ENCODE measurements at regions not wholly inside any gene's neighbourhood (a gene's known extent, or its start where the extent isn't known, plus 50 kb on each side); places are given as distances from the start of the nearest gene placed in this dataset.
"Not testable (repeated sequence)": the region's sequence is repeated elsewhere in the genome, so short reads cannot be mapped to it uniquely, and the experiment has no call there.

- Histone ChIP-seq H3K4me3 (ENCODE audit: low read depth in 1 of 3, low read length in 3 of 3) (no peak overlapping the region), H3K27me3 (ENCODE audit: control insufficient read depth in 4 of 4, insufficient read depth in 4 of 4, low read length in 3 of 4) (no peaks in the 10 kb centered on the region), H3K4me1 (ENCODE audit: control insufficient read depth in 4 of 4, insufficient read depth in 4 of 4, low read length in 3 of 4) (no peaks in the 10 kb centered on the region), H3K9me3 (ENCODE audit: control insufficient read depth in 4 of 4, low read length in 3 of 4) (no peaks in the 10 kb centered on the region), H3K36me3 (ENCODE audit: control insufficient read depth in 4 of 4, insufficient read depth in 3 of 4, low read depth in 1 of 4, low read length in 3 of 4) (no peaks in the 10 kb centered on the region), H3K27ac (ENCODE audit: low read depth in 1 of 2, low read length in 2 of 2) (no peak overlapping the region), H3K9ac (ENCODE audit: low read depth in 1 of 2, low read length in 2 of 2) (no peak overlapping the region)
- no peak for TF ChIP-seq RAD21 (IDR thresholded peaks at IDR 0.05)
- no peak for TF ChIP-seq CTCF (IDR thresholded peaks at IDR 0.05; ENCODE audit: low read depth, low read length, missing input control)
- no peak for TF ChIP-seq ZBTB33 (IDR thresholded peaks at IDR 0.05)
- TF ChIP-seq EGR1 (IDR thresholded peaks at IDR 0.05; ENCODE audit: low read depth in 2 of 2) = no peak
- no peak for TF ChIP-seq HNF4G (IDR thresholded peaks at IDR 0.05)
- TF ChIP-seq ATF3 (IDR thresholded peaks at IDR 0.05) = no peak
- no peak for TF ChIP-seq GABPA (IDR thresholded peaks at IDR 0.05 in 1 of 2, conservative IDR thresholded peaks at IDR 0.05 in 1 of 2)
- TF ChIP-seq RXRA (IDR thresholded peaks at IDR 0.05) = no peak
- TF ChIP-seq REST (IDR thresholded peaks at IDR 0.05) = no peak
- TF ChIP-seq SP1 (IDR thresholded peaks at IDR 0.05) = no peak
- no peak for TF ChIP-seq HNF4A (conservative IDR thresholded peaks at IDR 0.05)
- no peak for TF ChIP-seq FOXA1 (IDR thresholded peaks at IDR 0.05)
- TF ChIP-seq MAX (IDR thresholded peaks at IDR 0.05) = no peak
- TF ChIP-seq FOXA2 (IDR thresholded peaks at IDR 0.05) = no peak
- no peak for TF ChIP-seq JUND (IDR thresholded peaks at IDR 0.05)
- TF ChIP-seq TAF1 (conservative IDR thresholded peaks at IDR 0.05) = no peak
- no peak for TF ChIP-seq NR2F2 (IDR thresholded peaks at IDR 0.05)
- TF ChIP-seq YY1 (IDR thresholded peaks at IDR 0.05) = no peak
- no peak for DNase-seq (ENCODE audit: low spot score)
- WGBS = 83% methylated on average over 7 of the region's 7 CpGs
These were observed 278.0 kb upstream of the PLET1 start for GRCh38 chr11:112538534-112539280.

- 88% methylated on average over 1 of the region's 1 CpG for WGBS
- H3K9me3 ChIP-seq (ENCODE audit: control insufficient read depth in 4 of 4, low read length in 3 of 4); DNase-seq (ENCODE audit: low spot score); H3K36me3 ChIP-seq (ENCODE audit: control insufficient read depth in 4 of 4, insufficient read depth in 3 of 4, low read depth in 1 of 4, low read length in 3 of 4); H3K4me1 ChIP-seq (ENCODE audit: control insufficient read depth in 4 of 4, insufficient read depth in 4 of 4, low read length in 3 of 4); H3K9ac ChIP-seq (ENCODE audit: low read depth in 1 of 2, low read length in 2 of 2); H3K27me3 ChIP-seq (ENCODE audit: control insufficient read depth in 4 of 4, insufficient read depth in 4 of 4, low read length in 3 of 4); H3K27ac ChIP-seq (ENCODE audit: low read depth in 1 of 2, low read length in 2 of 2); H3K4me3 ChIP-seq (ENCODE audit: low read depth in 1 of 3, low read length in 3 of 3): not testable (repeated sequence)
These were observed 278.6 kb upstream of the PLET1 start for GRCh38 chr11:112539281-112539555.

All from liver (tissue), 8 donors.